GM21737 (cell line): ENCODE measurements at regions not wholly inside any gene's neighbourhood (a gene's known extent, or its start where the extent isn't known, plus 50 kb on each side); places are given as distances from the start of the nearest gene placed in this dataset.
A peak's percentile ranks its signal among the peaks of the same experiment; 100 is the strongest.
"Not testable (repeated sequence)": the region's sequence is repeated elsewhere in the genome, so short reads cannot be mapped to it uniquely, and the experiment has no call there.

Experiments
- ATAC-seq: cut with Tn5 transposase; IDR thresholded peaks from one replicate; pipeline ENCODE4 v1.9.1; 2021; ENCODE audit warnings: mild to moderate bottlenecking, moderate library complexity; ENCODE audit not compliant: unreplicated experiment

GRCh38 chr6:12474167-12475140 lies 184.3 kb downstream of the EDN1 start:
- ATAC-seq, result no peak

- no peak for ATAC-seq
Measured at GRCh38 chr6:12476484-12476883, 186.3 kb downstream of the EDN1 start.

GRCh38 chr6:12477616-12478015 lies 187.5 kb downstream of the EDN1 start:
- no peak for ATAC-seq

- no peak for ATAC-seq
Measured at GRCh38 chr6:12478921-12479320, 188.8 kb downstream of the EDN1 start.

GRCh38 chr6:12479451-12479850 lies 189.3 kb downstream of the EDN1 start:
- no peak for ATAC-seq

GRCh38 chr6:12479881-12480280 lies 189.7 kb downstream of the EDN1 start:
- ATAC-seq, result no peak

GRCh38 chr6:12480379-12480778 lies 190.2 kb downstream of the EDN1 start:
- ATAC-seq, result no peak

GRCh38 chr6:12481292-12481691 lies 191.1 kb downstream of the EDN1 start:
- ATAC-seq, result no peak

GRCh38 chr6:12481850-12482249 lies 191.7 kb downstream of the EDN1 start:
- ATAC-seq, result no peak

- ATAC-seq, result no peak
Measured at GRCh38 chr6:12482386-12483375, 192.5 kb downstream of the EDN1 start.

GRCh38 chr6:12483712-12484111 lies 193.6 kb downstream of the EDN1 start:
- ATAC-seq, result peak; percentile 78

- no peak for ATAC-seq
Measured at GRCh38 chr6:12484519-12484918, 194.4 kb downstream of the EDN1 start.

GRCh38 chr6:12485226-12485764 lies 195.1 kb downstream of the EDN1 start:
- no peak for ATAC-seq

GRCh38 chr6:12485837-12486236 lies 195.7 kb downstream of the EDN1 start:
- ATAC-seq, result no peak

GRCh38 chr6:12490351-12490903 lies 200.3 kb downstream of the EDN1 start:
- no peak for ATAC-seq

- no peak for ATAC-seq
Measured at GRCh38 chr6:12490904-12491571, 200.9 kb downstream of the EDN1 start.

- not testable (repeated sequence) for ATAC-seq
Measured at GRCh38 chr6:12492929-12493328, 202.8 kb downstream of the EDN1 start.

GRCh38 chr6:12493446-12493845 lies 203.3 kb downstream of the EDN1 start:
- no peak for ATAC-seq

GRCh38 chr6:12494161-12494560 lies 204.0 kb downstream of the EDN1 start:
- ATAC-seq, result no peak

GRCh38 chr6:12501990-12502389 lies 211.8 kb downstream of the EDN1 start:
- no peak for ATAC-seq
